Activated CD8-positive, alpha-beta memory T cell treated with anti-CD3 and anti-CD28 coated beads for 48 hours (primary cell): ENCODE measurements at regions not wholly inside any gene's neighbourhood (a gene's known extent, or its start where the extent isn't known, plus 50 kb on each side); places are given as distances from the start of the nearest gene placed in this dataset.
"Not testable (repeated sequence)": the region's sequence is repeated elsewhere in the genome, so short reads cannot be mapped to it uniquely, and the experiment has no call there.

Source experiments
- DNase-seq, 3 experiments: peaks; one replicate each; pipeline ENCODE4 v3.0.0-alpha.2; 2020; ENCODE audit warnings: low read depth in 2 of 3, low spot score in 2 of 3

GRCh38 chr13:59076386-59076785 is 1087.3 kb downstream of the DIAPH3 start:
- not testable (repeated sequence) for DNase-seq

GRCh38 chr13:59086147-59086546 is 1077.6 kb downstream of the DIAPH3 start:
- no peak for DNase-seq

GRCh38 chr13:59088716-59089115 is 1075.0 kb downstream of the DIAPH3 start:
- DNase-seq = no peak

- no peak for DNase-seq
Measured at GRCh38 chr13:59094181-59094580, 1069.5 kb downstream of the DIAPH3 start.

- no peak for DNase-seq
Measured at GRCh38 chr13:59099182-59099974, 1064.3 kb downstream of the DIAPH3 start.

- DNase-seq = no peak
Measured at GRCh38 chr13:59103004-59103768, 1060.5 kb downstream of the DIAPH3 start.

- no peak for DNase-seq
Measured at GRCh38 chr13:59111751-59112171, 1052.0 kb downstream of the DIAPH3 start.

- DNase-seq = no peak
Measured at GRCh38 chr13:59112221-59112718, 1051.5 kb downstream of the DIAPH3 start.

GRCh38 chr13:59119475-59119874 is 1044.3 kb downstream of the DIAPH3 start:
- no peak for DNase-seq

- no peak for DNase-seq
Measured at GRCh38 chr13:59120297-59120843, 1043.4 kb downstream of the DIAPH3 start.

- DNase-seq = no peak
Measured at GRCh38 chr13:59121507-59121906, 1042.2 kb downstream of the DIAPH3 start.

GRCh38 chr13:59126474-59126873 is 1037.3 kb downstream of the DIAPH3 start:
- DNase-seq = no peak

- no peak for DNase-seq
Measured at GRCh38 chr13:59133903-59134302, 1029.8 kb downstream of the DIAPH3 start.

- no peak for DNase-seq
Measured at GRCh38 chr13:59144700-59145099, 1019.0 kb downstream of the DIAPH3 start.

GRCh38 chr13:59145381-59145780 is 1018.3 kb downstream of the DIAPH3 start:
- DNase-seq = no peak

- no peak for DNase-seq
Measured at GRCh38 chr13:59157181-59157580, 1006.5 kb downstream of the DIAPH3 start.

GRCh38 chr13:59166174-59166573 is 997.6 kb downstream of the DIAPH3 start:
- DNase-seq = no peak

- no peak for DNase-seq
Measured at GRCh38 chr13:59172076-59172475, 991.7 kb downstream of the DIAPH3 start.

GRCh38 chr13:59176775-59177174 is 987.0 kb downstream of the DIAPH3 start:
- DNase-seq = no peak

- DNase-seq = no peak
Measured at GRCh38 chr13:59178344-59178743, 985.4 kb downstream of the DIAPH3 start.

GRCh38 chr13:59182241-59182640 is 981.5 kb downstream of the DIAPH3 start:
- DNase-seq = no peak

- no peak for DNase-seq
Measured at GRCh38 chr13:59197397-59197796, 966.3 kb downstream of the DIAPH3 start.
